ENCODE measurements at regions not wholly inside any gene's neighbourhood (a gene's known extent, or its start where the extent isn't known, plus 50 kb on each side); places are given as distances from the start of the nearest gene placed in this dataset.

- Histone ChIP-seq H3K36me3 (ENCODE audit: control insufficient read depth, insufficient read depth, low read length) (no peaks in the 10 kb centered on the region), H3K27me3 (ENCODE audit: control insufficient read depth, insufficient read depth, low read length) (no peaks in the 10 kb centered on the region), H3K4me3 (ENCODE audit: low read depth, low read length) (no peak overlapping the region)
- TF ChIP-seq, protein P1, sequence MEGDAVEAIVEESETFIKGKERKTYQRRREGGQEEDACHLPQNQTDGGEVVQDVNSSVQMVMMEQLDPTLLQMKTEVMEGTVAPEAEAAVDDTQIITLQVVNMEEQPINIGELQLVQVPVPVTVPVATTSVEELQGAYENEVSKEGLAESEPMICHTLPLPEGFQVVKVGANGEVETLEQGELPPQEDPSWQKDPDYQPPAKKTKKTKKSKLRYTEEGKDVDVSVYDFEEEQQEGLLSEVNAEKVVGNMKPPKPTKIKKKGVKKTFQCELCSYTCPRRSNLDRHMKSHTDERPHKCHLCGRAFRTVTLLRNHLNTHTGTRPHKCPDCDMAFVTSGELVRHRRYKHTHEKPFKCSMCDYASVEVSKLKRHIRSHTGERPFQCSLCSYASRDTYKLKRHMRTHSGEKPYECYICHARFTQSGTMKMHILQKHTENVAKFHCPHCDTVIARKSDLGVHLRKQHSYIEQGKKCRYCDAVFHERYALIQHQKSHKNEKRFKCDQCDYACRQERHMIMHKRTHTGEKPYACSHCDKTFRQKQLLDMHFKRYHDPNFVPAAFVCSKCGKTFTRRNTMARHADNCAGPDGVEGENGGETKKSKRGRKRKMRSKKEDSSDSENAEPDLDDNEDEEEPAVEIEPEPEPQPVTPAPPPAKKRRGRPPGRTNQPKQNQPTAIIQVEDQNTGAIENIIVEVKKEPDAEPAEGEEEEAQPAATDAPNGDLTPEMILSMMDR (IDR thresholded peaks at IDR 0.05; ENCODE audit: insufficient read depth, low read length, poor library complexity, severe bottlenecking) = no peak
- peak; percentile 26 for DNase-seq (ENCODE audit: low read depth)
These were observed 225.7 kb upstream of the SPOPL start for GRCh38 chr2:138275881-138276280.

DNA sequence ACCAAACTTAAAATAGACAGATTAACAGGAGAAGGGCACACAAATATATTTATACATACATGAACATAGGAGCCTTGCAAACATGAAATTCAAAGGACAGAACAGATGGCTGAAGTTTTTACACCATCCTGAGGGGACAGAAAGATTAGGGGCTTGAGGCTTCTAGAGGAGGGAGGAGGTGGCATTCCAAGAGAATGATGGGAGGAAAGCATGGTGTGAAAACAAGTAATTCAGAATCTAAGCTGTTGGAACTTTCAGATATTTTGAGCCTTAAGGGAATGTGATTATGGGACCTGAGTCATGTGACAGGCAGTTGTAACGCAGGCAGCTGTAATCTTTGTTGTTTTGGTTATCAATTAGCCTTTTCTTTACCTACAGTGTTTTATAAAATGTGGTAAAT lies 225.2 kb upstream of the SPOPL start:
- no peak for DNase-seq (ENCODE audit: low read depth)
- TF ChIP-seq, protein P1 (IDR thresholded peaks at IDR 0.05; ENCODE audit: insufficient read depth, low read length, poor library complexity, severe bottlenecking) = no peak
- Histone ChIP-seq H3K4me3 (ENCODE audit: low read depth, low read length) (no peak overlapping the region), H3K36me3 (ENCODE audit: control insufficient read depth, insufficient read depth, low read length) (no peaks in the 10 kb centered on the region), H3K27me3 (ENCODE audit: control insufficient read depth, insufficient read depth, low read length) (no peaks in the 10 kb centered on the region)

DNA sequence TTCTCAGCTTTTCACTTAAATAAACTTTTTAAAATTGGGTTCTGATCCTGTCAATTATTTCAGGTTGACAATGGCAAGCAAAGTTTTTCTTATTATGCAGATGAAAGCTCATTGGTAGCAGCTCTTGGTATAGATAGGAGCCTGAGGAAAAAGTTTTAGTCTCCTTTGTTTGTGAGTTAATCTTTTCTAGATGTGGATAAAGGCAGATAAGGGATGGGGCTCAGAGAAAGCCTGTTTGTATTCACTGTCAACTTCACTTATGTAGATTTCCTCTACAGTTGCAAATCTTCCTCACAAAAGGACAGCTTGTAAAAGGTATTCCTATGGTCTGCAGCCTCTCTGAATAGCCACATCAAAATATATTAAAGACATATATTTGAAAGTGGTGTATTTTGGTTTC lies 224.5 kb upstream of the SPOPL start:
- Histone ChIP-seq H3K4me3 (ENCODE audit: low read depth, low read length) (no peak overlapping the region), H3K36me3 (ENCODE audit: control insufficient read depth, insufficient read depth, low read length) (no peaks in the 10 kb centered on the region)

DNA sequence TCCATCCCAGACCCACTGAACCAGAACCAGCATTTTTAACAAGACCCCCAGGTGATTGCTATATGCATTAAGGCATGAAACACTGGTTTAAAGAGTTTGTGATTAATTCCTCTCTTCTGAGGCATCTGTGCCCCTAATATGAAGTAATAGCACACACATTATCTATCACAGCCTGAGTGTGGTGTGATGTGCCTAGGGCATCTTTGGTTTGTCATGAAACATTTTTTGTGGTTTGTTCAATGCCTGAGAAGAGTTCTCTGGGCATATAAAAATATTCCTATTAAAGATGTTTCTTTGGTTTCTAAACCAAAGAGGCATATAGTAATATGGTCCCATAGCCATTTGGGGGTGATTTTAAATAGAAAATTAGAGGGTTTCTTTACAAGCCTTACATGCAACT lies 221.7 kb upstream of the SPOPL start:
- Histone ChIP-seq H3K27me3 (ENCODE audit: control insufficient read depth, insufficient read depth, low read length) (no peaks in the 10 kb centered on the region), H3K4me3 (ENCODE audit: low read depth, low read length) (no peak overlapping the region), H3K36me3 (ENCODE audit: control insufficient read depth, insufficient read depth, low read length) (no peaks in the 10 kb centered on the region)
- DNase-seq (ENCODE audit: low read depth) = no peak
- TF ChIP-seq, protein P1 (IDR thresholded peaks at IDR 0.05; ENCODE audit: insufficient read depth, low read length, poor library complexity, severe bottlenecking) = no peak

More for the DNA sequence above, 224.5 kb upstream of the SPOPL start:
- H3K27me3 ChIP-seq (ENCODE audit: control insufficient read depth, insufficient read depth, low read length) = no peaks in the 10 kb centered on the region
- no peak for DNase-seq (ENCODE audit: low read depth)
- TF ChIP-seq, protein P1 (IDR thresholded peaks at IDR 0.05; ENCODE audit: insufficient read depth, low read length, poor library complexity, severe bottlenecking) = no peak

DNA sequence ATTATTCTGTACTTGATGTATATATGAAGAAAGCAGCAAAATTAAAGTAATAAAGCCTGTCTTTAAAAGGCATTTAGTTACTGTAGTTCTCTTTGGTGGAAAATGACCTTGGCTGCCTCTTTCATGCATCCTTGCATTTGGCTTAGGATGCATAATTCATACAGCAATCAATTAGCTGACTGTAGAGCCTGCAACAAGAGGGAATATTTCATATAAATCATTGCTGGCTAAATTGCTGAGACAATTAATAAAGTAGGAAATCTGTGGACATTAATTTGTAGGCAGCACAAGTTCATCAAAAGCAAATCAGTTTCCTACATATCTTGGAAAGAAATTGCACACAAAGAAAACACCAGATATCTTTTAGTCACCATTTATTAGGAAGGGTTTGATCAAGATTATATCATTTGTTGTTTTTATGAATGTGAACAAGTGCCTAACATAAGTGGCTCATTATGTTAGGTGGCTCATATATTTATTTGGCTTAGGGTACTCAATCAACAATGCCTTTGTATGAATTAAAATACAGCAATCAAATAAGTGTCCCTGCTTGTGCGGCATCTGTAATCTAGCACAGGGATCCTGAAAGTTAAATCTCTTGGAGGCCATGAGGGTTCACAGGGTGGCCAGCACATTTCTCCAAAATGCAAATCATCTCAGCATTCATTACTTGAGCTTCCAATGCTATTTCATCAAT lies 220.4 kb upstream of the SPOPL start:
- no peak overlapping the region for H3K4me3 ChIP-seq (ENCODE audit: low read depth, low read length)
- H3K27me3 ChIP-seq (ENCODE audit: control insufficient read depth, insufficient read depth, low read length) = no peaks in the 10 kb centered on the region
- no peaks in the 10 kb centered on the region for H3K36me3 ChIP-seq (ENCODE audit: control insufficient read depth, insufficient read depth, low read length)
- TF ChIP-seq, protein P1 (IDR thresholded peaks at IDR 0.05; ENCODE audit: insufficient read depth, low read length, poor library complexity, severe bottlenecking) = no peak
- DNase-seq (ENCODE audit: low read depth) = no peak
